ENCODE measurements at regions not wholly inside any gene's neighbourhood (a gene's known extent, or its start where the extent isn't known, plus 50 kb on each side); places are given as distances from the start of the nearest gene placed in this dataset.
"Not testable (repeated sequence)": the region's sequence is repeated elsewhere in the genome, so short reads cannot be mapped to it uniquely, and the experiment has no call there.

GRCh38 chr6:28635547-28636158 lies 110.0 kb downstream of the GPX5 start:
- no peak overlapping the region; the same call in 1 of the 2 replicates for H3K4me3 ChIP-seq (ENCODE audit: low read length)
- peak overlapping the region; percentile 27; the same call in 1 of the 2 replicates for H3K4me2 ChIP-seq (ENCODE audit: low read depth, low read length)
- H3K9me3 ChIP-seq (replicated peaks; ENCODE audit: insufficient read depth, low read length) = no peaks in the 10 kb centered on the region
- no peak overlapping the region for H2AFZ ChIP-seq (ENCODE audit: low read length)
- no peaks in the 10 kb centered on the region for H3K36me3 ChIP-seq (replicated peaks; ENCODE audit: insufficient read depth, low read length)
- no peaks in the 10 kb centered on the region for H4K20me1 ChIP-seq (ENCODE audit: insufficient read depth, low read length)
- H3K79me2 ChIP-seq (ENCODE audit: low read length) = no peaks in the 10 kb centered on the region
- no peaks in the 10 kb centered on the region for H3F3A ChIP-seq (ENCODE audit: insufficient read depth, low read length)
- H3K4me1 ChIP-seq (ENCODE audit: low read length) = no peaks in the 10 kb centered on the region
- TF ChIP-seq CTCF (IDR thresholded peaks at IDR 0.05; ENCODE audit: low read length) (no peak), EZH2 (optimal IDR thresholded peaks at IDR 0.05; ENCODE audit: low read depth, low read length) (no peak), EZH2phosphoT487 (IDR thresholded peaks at IDR 0.05; ENCODE audit: low read length) (no peak)
- no peaks in the 10 kb centered on the region for H3K27me3 ChIP-seq (replicated peaks; ENCODE audit: insufficient read depth, low read length)
- no peak for DNase-seq
- H3K9me2 ChIP-seq (replicated peaks; ENCODE audit: insufficient read depth, low read length) = no peaks in the 10 kb centered on the region
- H3K27ac ChIP-seq (ENCODE audit: low read length) = no peak overlapping the region
- H3K9ac ChIP-seq (ENCODE audit: low read length) = no peak overlapping the region

- Histone ChIP-seq H3K27ac (ENCODE audit: low read length) (no peak overlapping the region), H4K20me1 (ENCODE audit: insufficient read depth, low read length) (no peaks in the 10 kb centered on the region), H3K4me3 (ENCODE audit: low read length) (no peak overlapping the region), H3K4me2 (ENCODE audit: low read depth, low read length) (no peak overlapping the region), H3F3A (ENCODE audit: insufficient read depth, low read length) (no peaks in the 10 kb centered on the region), H3K9me2 (replicated peaks; ENCODE audit: insufficient read depth, low read length) (no peaks in the 10 kb centered on the region), H3K4me1 (ENCODE audit: low read length) (no peaks in the 10 kb centered on the region), H3K36me3 (replicated peaks; ENCODE audit: insufficient read depth, low read length) (no peaks in the 10 kb centered on the region), H3K79me2 (ENCODE audit: low read length) (no peaks in the 10 kb centered on the region), H3K27me3 (replicated peaks; ENCODE audit: insufficient read depth, low read length) (no peaks in the 10 kb centered on the region), H3K9me3 (replicated peaks; ENCODE audit: insufficient read depth, low read length) (no peaks in the 10 kb centered on the region), H3K9ac (ENCODE audit: low read length) (no peak overlapping the region), H2AFZ (ENCODE audit: low read length) (no peak overlapping the region)
- no peak for DNase-seq
- TF ChIP-seq CTCF (IDR thresholded peaks at IDR 0.05; ENCODE audit: low read length) = no peak
- TF ChIP-seq EZH2 (optimal IDR thresholded peaks at IDR 0.05; ENCODE audit: low read depth, low read length) = no peak
- no peak for TF ChIP-seq EZH2phosphoT487 (IDR thresholded peaks at IDR 0.05; ENCODE audit: low read length)
Observed at GRCh38 chr6:28638787-28639430, 113.2 kb downstream of the GPX5 start.

GRCh38 chr6:28639445-28640290 lies 114.0 kb downstream of the GPX5 start:
- not testable (repeated sequence) for H3K9ac ChIP-seq (ENCODE audit: low read length); H3K9me3 ChIP-seq (replicated peaks; ENCODE audit: insufficient read depth, low read length); H3K4me1 ChIP-seq (ENCODE audit: low read length); H3K79me2 ChIP-seq (ENCODE audit: low read length); H3F3A ChIP-seq (ENCODE audit: insufficient read depth, low read length); H3K36me3 ChIP-seq (replicated peaks; ENCODE audit: insufficient read depth, low read length); H3K27me3 ChIP-seq (replicated peaks; ENCODE audit: insufficient read depth, low read length); H3K9me2 ChIP-seq (replicated peaks; ENCODE audit: insufficient read depth, low read length); H3K4me3 ChIP-seq (ENCODE audit: low read length); H3K4me2 ChIP-seq (ENCODE audit: low read depth, low read length); H4K20me1 ChIP-seq (ENCODE audit: insufficient read depth, low read length); DNase-seq; H3K27ac ChIP-seq (ENCODE audit: low read length); H2AFZ ChIP-seq (ENCODE audit: low read length)
